Skeletal muscle cell (primary cell): ENCODE measurements at regions not wholly inside any gene's neighbourhood (a gene's known extent, or its start where the extent isn't known, plus 50 kb on each side); places are given as distances from the start of the nearest gene placed in this dataset.

Experiments
- DNase-seq: peaks from one replicate; pipeline ENCODE4 v3.0.0-alpha.2; 2010; ENCODE audit warnings: low read depth
- H3K4me3 ChIP-seq: 2 replicates; pipeline ENCODE4 v1.5.1; 2011; ENCODE audit warnings: low read depth, mild to moderate bottlenecking, control low read depth, low read length, moderate library complexity

DNA sequence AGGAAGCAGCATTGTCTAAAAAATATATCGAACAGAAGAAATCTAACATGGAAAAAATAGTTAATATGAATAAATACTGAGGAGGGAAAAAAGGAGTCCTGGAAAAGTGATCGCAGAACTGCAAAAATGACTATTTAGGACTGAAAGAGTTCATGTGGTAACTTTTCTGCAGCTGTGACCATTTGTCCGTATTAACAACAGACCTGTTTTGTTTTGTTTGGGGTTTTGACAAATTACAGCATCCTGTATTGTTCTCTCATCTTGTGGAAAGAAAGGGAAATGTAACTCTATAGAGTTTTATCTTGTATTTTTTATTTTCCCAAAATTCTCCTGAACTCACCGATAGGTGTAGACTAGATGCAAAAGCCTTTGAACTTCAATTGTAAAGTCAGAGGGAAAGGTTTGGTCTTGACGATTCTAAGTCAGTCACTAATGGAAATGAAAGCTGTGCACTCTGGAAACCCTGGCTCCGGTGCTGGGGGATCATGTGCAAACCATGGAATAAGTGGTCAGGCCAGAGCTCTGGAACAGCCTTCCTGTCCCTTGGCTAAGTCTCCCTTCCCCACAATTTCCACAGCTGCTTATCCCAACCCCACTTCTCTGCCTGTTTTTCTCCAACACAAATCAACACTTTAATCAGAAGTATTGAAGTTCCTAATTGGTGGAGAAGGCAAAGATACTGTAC, 51.2 kb upstream of the MARCKS start:
- H3K4me3 ChIP-seq, result no peak overlapping the region
- DNase-seq, result no peak
